ENCODE measurements at regions not wholly inside any gene's neighbourhood (a gene's known extent, or its start where the extent isn't known, plus 50 kb on each side); places are given as distances from the start of the nearest gene placed in this dataset.

- DNase-seq (ENCODE audit: low read depth) = no peak
Observed at GRCh38 chr5:30734118-30734517, 459.4 kb upstream of the CDH6 start.

GRCh38 chr5:30725073-30725472 is 468.4 kb upstream of the CDH6 start:
- DNase-seq (ENCODE audit: low read depth) = no peak

- no peak for DNase-seq (ENCODE audit: low read depth)
Observed at GRCh38 chr5:30698217-30698616, 495.3 kb upstream of the CDH6 start.

GRCh38 chr5:30693326-30693725 is 500.2 kb upstream of the CDH6 start:
- no peak for DNase-seq (ENCODE audit: low read depth)

- DNase-seq (ENCODE audit: low read depth) = no peak
Observed at GRCh38 chr5:30690931-30691330, 502.6 kb upstream of the CDH6 start.

GRCh38 chr5:30687461-30687860 is 506.0 kb upstream of the CDH6 start:
- DNase-seq (ENCODE audit: low read depth) = no peak

- DNase-seq (ENCODE audit: low read depth) = no peak
Observed at GRCh38 chr5:30686530-30686929, 507.0 kb upstream of the CDH6 start.

GRCh38 chr5:30676223-30676840 is 517.2 kb upstream of the CDH6 start:
- no peak for DNase-seq (ENCODE audit: low read depth)

- DNase-seq (ENCODE audit: low read depth) = no peak
Observed at GRCh38 chr5:30667293-30667692, 526.2 kb upstream of the CDH6 start.

GRCh38 chr5:30663536-30663935 is 530.0 kb upstream of the CDH6 start:
- no peak for DNase-seq (ENCODE audit: low read depth)

- DNase-seq (ENCODE audit: low read depth) = no peak
Observed at GRCh38 chr5:30662373-30662772, 531.1 kb upstream of the CDH6 start.

GRCh38 chr5:30661730-30662129 is 531.8 kb upstream of the CDH6 start:
- no peak for DNase-seq (ENCODE audit: low read depth)

- no peak for DNase-seq (ENCODE audit: low read depth)
Observed at GRCh38 chr5:30659417-30659816, 534.1 kb upstream of the CDH6 start.

- no peak for DNase-seq (ENCODE audit: low read depth)
Observed at GRCh38 chr5:30650311-30650710, 543.2 kb upstream of the CDH6 start.

- no peak for DNase-seq (ENCODE audit: low read depth)
Observed at GRCh38 chr5:30638899-30639298, 554.6 kb upstream of the CDH6 start.

GRCh38 chr5:30627945-30628344 is 565.5 kb upstream of the CDH6 start:
- no peak for DNase-seq (ENCODE audit: low read depth)

GRCh38 chr5:30626557-30626956 is 566.9 kb upstream of the CDH6 start:
- DNase-seq (ENCODE audit: low read depth) = no peak

GRCh38 chr5:30620481-30621085 is 572.9 kb upstream of the CDH6 start:
- no peak for DNase-seq (ENCODE audit: low read depth)

GRCh38 chr5:30608501-30608900 is 585.0 kb upstream of the CDH6 start:
- no peak for DNase-seq (ENCODE audit: low read depth)

GRCh38 chr5:30607301-30607894 is 586.1 kb upstream of the CDH6 start:
- no peak for DNase-seq (ENCODE audit: low read depth)

GRCh38 chr5:30605693-30606268 is 587.7 kb upstream of the CDH6 start:
- DNase-seq (ENCODE audit: low read depth) = no peak

GRCh38 chr5:30604648-30605262 is 588.7 kb upstream of the CDH6 start:
- no peak for DNase-seq (ENCODE audit: low read depth)

- DNase-seq (ENCODE audit: low read depth) = no peak
Observed at GRCh38 chr5:30600892-30601291, 592.6 kb upstream of the CDH6 start.

Data from GM04503 (cell line).